ENCODE measurements at regions not wholly inside any gene's neighbourhood (a gene's known extent, or its start where the extent isn't known, plus 50 kb on each side); places are given as distances from the start of the nearest gene placed in this dataset.

- H3K36me3 ChIP-seq, result no peaks in the 10 kb centered on the region
- WGBS (ENCODE audit: insufficient coverage, low coverage, low lambda C conversion rate, missing lambda C conversion rate), result 17% methylated on average over 2 of the region's 2 CpGs
- no peak for TF ChIP-seq POLR2A (IDR thresholded peaks at IDR 0.05)
- TF ChIP-seq, protein P1, sequence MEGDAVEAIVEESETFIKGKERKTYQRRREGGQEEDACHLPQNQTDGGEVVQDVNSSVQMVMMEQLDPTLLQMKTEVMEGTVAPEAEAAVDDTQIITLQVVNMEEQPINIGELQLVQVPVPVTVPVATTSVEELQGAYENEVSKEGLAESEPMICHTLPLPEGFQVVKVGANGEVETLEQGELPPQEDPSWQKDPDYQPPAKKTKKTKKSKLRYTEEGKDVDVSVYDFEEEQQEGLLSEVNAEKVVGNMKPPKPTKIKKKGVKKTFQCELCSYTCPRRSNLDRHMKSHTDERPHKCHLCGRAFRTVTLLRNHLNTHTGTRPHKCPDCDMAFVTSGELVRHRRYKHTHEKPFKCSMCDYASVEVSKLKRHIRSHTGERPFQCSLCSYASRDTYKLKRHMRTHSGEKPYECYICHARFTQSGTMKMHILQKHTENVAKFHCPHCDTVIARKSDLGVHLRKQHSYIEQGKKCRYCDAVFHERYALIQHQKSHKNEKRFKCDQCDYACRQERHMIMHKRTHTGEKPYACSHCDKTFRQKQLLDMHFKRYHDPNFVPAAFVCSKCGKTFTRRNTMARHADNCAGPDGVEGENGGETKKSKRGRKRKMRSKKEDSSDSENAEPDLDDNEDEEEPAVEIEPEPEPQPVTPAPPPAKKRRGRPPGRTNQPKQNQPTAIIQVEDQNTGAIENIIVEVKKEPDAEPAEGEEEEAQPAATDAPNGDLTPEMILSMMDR (IDR thresholded peaks at IDR 0.05), result no peak
- no peak overlapping the region for H3K27ac ChIP-seq
- DNase-seq (no peak), ATAC-seq (no peak)
- no peaks in the 10 kb centered on the region for H3K9me3 ChIP-seq
- H3K4me3 ChIP-seq, result no peak overlapping the region
- no peaks in the 10 kb centered on the region for H3K27me3 ChIP-seq
- H3K4me1 ChIP-seq, result peaks cover 0 to 5% (median 0%) of the 10 kb centered on the region in 4 donors
- intact Hi-C loops (cut with DNase I), result no loop called here
These were observed 216.7 kb downstream of the PMP22 start for GRCh38 chr17:15048381-15048780.

DNA sequence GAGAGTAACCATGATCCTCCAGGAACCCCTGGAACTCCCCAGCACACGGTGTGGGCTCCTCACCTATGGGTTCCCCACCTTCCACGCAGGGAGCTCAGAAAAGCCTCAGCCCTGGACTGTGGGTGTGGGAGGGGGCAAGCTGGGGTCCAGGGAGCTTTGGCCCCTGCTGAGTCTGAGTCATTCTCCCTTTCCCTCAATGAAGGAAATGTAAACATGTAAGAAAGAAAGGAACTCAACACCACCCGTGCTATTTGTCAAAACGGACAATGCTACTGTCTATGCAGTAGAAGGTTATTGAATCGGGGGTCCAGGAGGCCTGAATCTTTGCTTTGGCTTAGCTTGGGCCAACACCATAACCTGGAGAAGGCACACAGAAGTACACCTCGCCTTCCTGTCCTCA lies 222.8 kb downstream of the PMP22 start:
- TF ChIP-seq POLR2A (IDR thresholded peaks at IDR 0.05), result no peak
- TF ChIP-seq, protein P1 (IDR thresholded peaks at IDR 0.05), result no peak
- H3K36me3 ChIP-seq, result no peaks in the 10 kb centered on the region
- H3K4me1 ChIP-seq, result no peaks in the 10 kb centered on the region
- H3K27me3 ChIP-seq, result no peaks in the 10 kb centered on the region
- H3K27ac ChIP-seq, result no peak overlapping the region
- 45% methylated on average over 6 of the region's 6 CpGs for WGBS (ENCODE audit: insufficient coverage, low coverage, low lambda C conversion rate, missing lambda C conversion rate)
- H3K4me3 ChIP-seq, result no peak overlapping the region
- intact Hi-C loops (cut with DNase I), result no loop called here
- no peaks in the 10 kb centered on the region for H3K9me3 ChIP-seq
- no peak for DNase-seq
- ATAC-seq, result no peak

DNA sequence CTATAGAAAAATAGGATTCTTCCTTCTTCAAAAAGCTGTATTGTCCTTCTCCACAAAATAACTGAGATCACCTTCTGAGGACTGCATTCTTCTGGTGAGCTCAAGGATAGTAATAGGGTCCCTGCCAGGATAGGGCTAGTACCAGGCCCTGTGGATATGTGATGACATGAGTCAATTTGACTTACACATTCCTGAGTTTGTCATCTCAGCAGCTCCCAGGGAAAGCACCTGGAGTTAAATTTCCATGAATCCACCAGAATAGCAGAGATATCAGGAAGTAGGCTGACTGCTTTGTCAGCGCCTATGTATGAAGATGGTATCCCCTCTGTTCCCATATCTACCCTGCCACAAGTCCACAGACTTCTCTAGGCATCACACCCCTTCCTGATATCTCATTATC lies 225.8 kb downstream of the PMP22 start:
- intact Hi-C loops (cut with DNase I), result no loop called here
- TF ChIP-seq, protein P1 (IDR thresholded peaks at IDR 0.05), result no peak
- TF ChIP-seq POLR2A (IDR thresholded peaks at IDR 0.05), result no peak
- Histone ChIP-seq H3K4me3 (no peak overlapping the region), H3K27ac (no peak overlapping the region), H3K9me3 (no peaks in the 10 kb centered on the region), H3K27me3 (no peaks in the 10 kb centered on the region), H3K4me1 (no peaks in the 10 kb centered on the region), H3K36me3 (no peaks in the 10 kb centered on the region)
- DNase-seq, result no peak
- no peak for ATAC-seq
- WGBS (ENCODE audit: insufficient coverage, low coverage, low lambda C conversion rate, missing lambda C conversion rate), result 75% methylated on average over 1 of the region's 1 CpG

DNA sequence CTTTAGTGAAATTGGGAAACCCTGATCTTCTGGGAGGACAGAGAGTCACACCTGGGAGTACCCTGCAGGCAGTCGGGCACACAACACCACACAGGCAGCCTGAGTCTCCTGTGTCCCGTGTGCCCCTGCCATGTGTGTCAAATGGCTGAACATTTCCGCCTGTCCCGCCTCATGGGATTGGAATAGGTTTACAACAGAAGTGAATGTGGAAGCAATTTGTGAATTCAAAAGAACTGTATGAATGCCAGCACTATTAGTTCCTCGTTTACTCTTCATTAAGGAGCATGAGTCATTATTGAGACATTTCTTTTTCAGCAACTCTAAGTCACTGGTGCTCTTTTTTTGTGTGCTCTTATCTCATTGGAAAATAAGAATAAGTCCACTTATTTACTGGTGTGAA lies 226.5 kb downstream of the PMP22 start:
- no peaks in the 10 kb centered on the region for H3K36me3 ChIP-seq
- no peaks in the 10 kb centered on the region for H3K27me3 ChIP-seq
- H3K4me1 ChIP-seq, result no peaks in the 10 kb centered on the region
- no peak overlapping the region for H3K4me3 ChIP-seq
- intact Hi-C loops (cut with DNase I), result no loop called here
- 54% methylated on average over 5 of the region's 5 CpGs for WGBS (ENCODE audit: insufficient coverage, low coverage, low lambda C conversion rate, missing lambda C conversion rate)
- DNase-seq (no peak), ATAC-seq (no peak)
- no peaks in the 10 kb centered on the region for H3K9me3 ChIP-seq
- no peak for TF ChIP-seq POLR2A (IDR thresholded peaks at IDR 0.05)
- TF ChIP-seq, protein P1 (IDR thresholded peaks at IDR 0.05), result no peak
- no peak overlapping the region for H3K27ac ChIP-seq

DNA sequence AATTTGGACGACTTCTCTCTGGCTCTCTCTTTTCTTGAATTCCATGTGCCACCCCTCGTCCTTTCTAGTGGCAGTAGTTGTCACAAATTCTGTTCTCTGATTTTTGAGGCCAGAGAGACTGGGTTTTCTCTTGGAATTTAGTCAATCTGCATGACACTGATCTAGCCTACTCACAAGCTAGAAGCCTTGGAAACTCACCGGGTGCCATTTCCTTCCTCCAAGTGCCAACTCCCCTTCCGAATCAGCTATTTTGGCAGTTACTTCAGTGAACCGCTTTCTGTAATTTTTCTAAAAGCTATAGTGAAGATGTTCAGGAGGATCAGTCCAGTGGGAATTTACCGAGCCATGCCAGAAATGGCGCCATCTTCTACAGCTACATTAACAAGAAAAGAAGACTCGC lies 228.9 kb downstream of the PMP22 start:
- Histone ChIP-seq H3K4me3 (no peak overlapping the region), H3K4me1 (no peaks in the 10 kb centered on the region), H3K36me3 (no peaks in the 10 kb centered on the region), H3K9me3 (no peaks in the 10 kb centered on the region), H3K27ac (no peak overlapping the region), H3K27me3 (no peaks in the 10 kb centered on the region)
- DNase-seq, result no peak
- ATAC-seq, result no peak
- intact Hi-C loops (cut with DNase I), result no loop called here
- 53% methylated on average over 8 of the region's 8 CpGs for WGBS (ENCODE audit: insufficient coverage, low coverage, low lambda C conversion rate, missing lambda C conversion rate)
- TF ChIP-seq POLR2A (IDR thresholded peaks at IDR 0.05), result no peak
- TF ChIP-seq, protein P1 (IDR thresholded peaks at IDR 0.05), result no peak

Data from right lobe of liver (tissue), 6 donors.